HG02588 (cell line): ENCODE measurements at regions not wholly inside any gene's neighbourhood (a gene's known extent, or its start where the extent isn't known, plus 50 kb on each side); places are given as distances from the start of the nearest gene placed in this dataset.

Experiments used
- ATAC-seq: cut with Tn5 transposase; IDR thresholded peaks from one replicate; pipeline ENCODE4 v1.9.1; 2021; ENCODE audit warnings: mild to moderate bottlenecking, moderate library complexity; ENCODE audit not compliant: unreplicated experiment

DNA sequence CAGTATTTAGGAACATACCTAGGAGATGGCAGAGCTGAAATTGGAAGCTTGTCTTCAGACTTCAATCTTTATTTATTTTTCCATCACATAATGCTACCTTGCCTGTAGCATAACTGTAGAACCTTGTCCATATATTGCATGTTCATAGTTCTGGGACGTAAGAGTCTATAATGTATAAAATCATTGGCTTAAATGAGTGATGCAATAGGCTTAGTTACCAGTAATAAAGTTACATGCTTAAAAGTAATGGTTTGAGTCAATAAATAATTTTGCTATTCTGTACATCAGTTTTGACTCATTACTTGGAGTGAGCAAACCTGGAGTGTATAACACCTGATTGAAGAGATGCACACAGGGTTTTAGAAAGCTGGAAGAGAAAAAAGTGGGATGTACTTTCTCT is 229.3 kb downstream of the CDCA7 start:
- no peak for ATAC-seq

DNA sequence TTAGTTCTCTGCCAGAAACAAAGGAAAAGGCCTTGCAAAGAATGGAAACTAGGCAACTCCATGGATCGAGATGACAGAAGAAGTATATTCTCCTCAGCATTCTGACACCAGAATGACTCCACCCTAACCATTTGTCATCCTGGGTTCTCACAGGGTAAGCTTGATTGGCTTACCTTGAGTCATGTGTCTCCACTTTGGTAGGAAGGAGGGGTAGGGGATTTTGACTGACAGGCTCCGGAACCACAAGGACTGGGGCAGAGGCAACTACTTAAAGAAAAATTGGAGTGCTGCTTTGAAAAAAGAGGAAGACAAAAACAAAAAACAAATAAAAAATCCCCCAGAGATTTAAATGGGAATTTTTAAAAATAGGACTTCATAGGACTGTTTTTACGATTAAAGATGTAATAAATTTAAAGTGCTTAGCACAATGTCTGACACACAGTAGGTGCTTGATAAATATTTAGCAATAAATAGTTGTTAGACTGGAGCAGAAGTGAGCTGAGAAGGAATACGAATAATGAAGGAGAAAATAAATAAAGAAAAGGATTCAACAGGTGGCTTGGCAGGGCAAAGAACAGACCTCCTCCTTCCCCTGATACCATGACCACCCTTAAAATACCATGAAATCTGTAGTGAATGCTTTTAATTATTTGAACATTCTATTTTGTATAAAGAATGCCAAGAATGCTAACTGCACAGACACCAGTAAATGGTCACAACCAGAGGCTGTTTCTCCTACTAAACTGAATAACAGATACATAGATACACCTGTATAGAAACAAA is 230.2 kb downstream of the CDCA7 start:
- ATAC-seq: no peak

DNA sequence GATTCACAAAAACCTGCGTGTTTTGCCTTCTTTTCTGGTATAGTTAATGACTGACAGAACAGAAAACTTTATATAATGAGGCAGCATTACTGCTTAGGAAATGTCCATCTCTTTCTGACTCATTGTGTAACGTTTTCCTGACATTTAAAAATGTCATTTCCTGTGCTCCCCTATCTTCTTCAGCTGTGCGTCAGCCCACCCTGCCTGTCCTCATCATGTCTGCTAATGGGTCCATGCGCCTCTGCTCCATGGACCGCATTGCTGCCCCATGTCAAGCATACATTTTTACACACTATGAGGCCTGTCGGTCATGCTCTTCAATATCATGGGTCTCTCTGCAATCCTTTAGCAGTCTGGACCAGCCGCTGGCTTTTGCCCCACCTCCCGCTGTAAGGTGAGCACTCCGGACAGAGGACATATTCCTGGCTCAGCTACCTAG is 234.3 kb downstream of the CDCA7 start:
- ATAC-seq: no peak

DNA sequence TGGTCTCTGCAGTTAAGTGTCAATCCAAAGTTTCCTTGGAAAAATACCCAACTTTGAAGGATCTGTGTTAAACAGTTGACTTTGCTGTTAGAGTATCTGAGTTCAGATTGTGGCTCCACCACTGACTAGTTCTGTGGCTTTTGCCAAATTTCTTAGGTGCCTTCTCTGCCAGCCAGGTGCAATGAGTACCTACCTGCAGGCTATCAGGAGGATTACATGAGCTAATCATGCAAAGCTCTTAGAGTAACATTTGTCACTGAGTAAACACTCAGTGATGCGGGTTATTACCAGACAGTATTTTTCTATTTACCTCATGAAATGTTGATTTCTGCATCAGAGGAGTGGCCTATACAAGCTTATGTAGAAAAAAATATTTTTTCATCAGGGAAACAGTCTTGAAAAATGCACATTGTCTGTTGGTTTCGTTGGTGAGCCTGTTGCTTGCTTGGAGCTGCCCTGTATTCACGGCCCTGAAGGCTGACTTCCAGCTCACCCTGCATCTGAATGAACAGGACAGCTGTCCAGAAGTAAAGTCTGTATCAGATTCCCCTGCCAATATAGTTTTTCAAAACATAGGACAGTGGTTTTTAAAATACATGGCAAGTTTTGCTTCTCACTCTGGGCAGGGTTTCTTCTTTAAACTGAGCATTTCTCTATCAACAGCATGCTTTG is 235.1 kb downstream of the CDCA7 start:
- no peak for ATAC-seq

- ATAC-seq: no peak
These were observed 235.7 kb downstream of the CDCA7 start for GRCh38 chr2:173590276-173590861.

DNA sequence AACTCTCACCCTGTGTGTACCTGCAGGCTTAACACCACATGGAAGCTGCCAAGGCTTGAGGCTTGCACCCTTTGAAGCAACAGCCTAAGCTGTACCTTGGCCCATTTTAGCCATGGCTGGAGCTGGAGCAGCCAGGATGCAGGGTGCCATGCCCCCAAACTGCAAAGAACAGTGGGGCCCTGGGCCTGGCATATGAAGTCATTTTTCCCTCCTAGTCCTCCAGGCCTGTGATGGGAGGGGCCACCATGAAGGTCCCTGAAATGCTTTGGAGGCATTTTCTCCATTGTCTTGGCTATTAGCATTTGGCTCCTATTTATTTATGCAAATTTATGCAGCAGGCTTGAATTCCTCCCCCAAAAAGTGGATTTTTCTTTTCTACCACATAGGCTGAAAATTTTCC is 238.4 kb downstream of the CDCA7 start:
- ATAC-seq: no peak

- ATAC-seq: no peak
These were observed 241.6 kb downstream of the CDCA7 start for GRCh38 chr2:173596244-173596643.

DNA sequence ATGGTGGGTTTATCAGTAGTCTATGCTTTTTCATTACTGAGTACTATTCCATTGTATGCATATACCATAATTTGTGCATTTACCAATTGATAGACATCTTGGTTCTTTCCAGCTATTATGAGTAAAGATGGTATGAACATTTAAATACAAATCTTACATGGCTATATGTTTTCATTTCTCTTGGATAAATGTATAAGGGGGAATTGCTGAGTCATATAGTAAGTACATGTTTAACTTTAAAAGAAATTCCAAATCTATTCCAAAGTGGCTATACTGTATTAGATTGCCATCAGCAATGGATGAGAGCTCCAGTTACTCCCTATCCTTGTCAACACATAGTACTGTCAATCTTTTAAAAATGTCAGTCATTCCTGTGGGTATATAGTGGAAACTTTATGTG is 243.9 kb downstream of the CDCA7 start:
- ATAC-seq: no peak

GRCh38 chr2:173599821-173600359 is 245.2 kb downstream of the CDCA7 start:
- ATAC-seq: no peak

GRCh38 chr2:173602153-173602795 is 247.6 kb downstream of the CDCA7 start:
- ATAC-seq: no peak

DNA sequence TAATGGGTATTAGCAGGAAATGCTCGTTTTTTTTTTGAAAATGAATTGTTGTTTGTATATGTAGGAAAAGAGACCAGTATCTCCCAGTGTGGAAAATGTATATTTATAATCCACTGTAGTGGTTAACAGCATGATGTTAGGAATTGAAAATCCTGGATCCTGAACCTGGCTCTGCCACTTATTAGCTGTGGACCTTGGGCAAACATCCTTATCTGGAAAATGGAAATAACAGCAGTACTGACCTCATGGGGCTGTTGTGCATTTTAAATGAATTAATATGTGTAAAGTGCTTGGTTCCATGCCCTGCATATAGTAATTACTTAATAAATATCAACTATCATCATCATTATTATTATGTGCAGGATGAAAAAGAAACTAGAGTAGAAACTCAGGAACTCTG is 251.3 kb downstream of the CDCA7 start:
- ATAC-seq: no peak

DNA sequence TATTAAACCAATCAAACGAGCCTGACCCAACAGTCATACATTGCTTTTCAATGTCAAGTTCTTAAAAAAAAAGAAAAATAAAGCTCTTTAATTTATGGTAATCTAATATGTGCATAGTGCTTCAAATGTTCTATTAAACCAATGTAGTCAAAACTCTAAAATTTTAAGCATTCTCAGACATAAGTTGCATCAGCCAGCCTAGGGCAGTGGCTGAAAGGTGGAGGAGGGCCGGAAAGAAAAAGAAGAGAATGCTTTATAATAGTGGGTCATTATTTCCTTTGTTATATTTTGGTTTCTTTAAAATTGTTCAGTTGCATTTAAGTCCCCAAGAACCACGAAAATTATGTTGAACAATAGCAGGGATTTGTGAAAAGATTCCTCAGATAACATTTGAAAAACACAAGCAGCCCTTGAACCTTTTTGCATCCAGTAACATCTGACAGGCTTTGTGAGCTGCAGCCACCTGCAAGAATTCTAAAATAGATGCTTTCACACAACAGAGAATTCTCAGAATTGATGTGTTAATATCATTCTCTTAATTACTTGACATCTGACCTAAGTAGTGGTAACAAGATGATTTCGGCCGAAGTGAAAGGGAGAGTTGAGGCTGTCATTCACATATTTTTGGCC is 252.1 kb downstream of the CDCA7 start:
- ATAC-seq: no peak

DNA sequence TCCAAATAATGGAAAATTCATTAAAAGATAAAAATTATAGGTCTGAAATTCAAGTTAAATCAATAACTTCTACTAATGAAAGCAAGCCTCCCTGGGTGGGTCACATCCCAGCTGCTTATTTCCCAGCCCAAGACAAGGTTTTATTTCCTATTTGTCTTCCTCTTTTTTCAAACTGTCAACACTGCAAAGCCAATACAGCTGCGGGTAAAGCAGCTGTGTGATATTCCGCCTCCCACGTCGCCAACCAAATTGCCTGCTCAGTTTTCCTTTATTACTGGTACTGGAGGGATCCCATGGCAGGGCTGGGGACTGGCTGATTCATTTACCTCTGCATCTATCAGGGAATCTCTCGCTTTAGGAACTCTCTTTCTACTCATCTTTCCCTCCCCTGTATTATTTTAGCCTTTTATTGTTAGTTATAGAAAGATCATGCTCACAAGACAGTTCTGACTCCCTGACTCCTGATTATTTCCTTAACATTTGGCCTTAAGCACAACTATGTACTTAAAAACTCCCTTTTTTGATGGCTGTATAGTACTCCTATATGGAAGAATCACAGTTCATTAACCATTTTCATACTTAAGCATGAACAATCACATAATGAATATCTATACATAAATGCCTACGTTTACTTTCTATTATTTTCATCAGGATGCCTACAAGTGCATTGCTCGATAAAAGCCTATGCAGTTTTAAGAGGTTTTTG is 253.1 kb downstream of the CDCA7 start:
- ATAC-seq: no peak

DNA sequence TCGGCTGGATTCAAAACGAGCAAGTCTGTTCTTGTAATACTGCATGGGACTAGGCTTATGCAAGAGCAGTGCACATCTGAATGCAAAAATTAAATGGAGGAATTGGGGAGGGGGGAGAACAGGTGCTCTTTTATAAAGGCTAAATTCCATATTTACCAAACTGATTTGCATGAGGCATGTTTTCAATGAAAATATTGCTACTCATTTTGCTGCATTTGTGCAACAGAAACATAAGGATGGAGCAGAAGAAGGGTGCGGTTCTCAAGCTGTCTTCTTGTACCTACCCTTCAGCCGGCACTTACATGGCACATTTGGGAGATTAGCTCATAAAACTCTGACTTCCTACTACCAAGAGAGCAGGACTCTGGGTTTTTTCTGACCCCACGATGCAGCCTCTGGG is 256.4 kb downstream of the CDCA7 start:
- ATAC-seq: no peak

DNA sequence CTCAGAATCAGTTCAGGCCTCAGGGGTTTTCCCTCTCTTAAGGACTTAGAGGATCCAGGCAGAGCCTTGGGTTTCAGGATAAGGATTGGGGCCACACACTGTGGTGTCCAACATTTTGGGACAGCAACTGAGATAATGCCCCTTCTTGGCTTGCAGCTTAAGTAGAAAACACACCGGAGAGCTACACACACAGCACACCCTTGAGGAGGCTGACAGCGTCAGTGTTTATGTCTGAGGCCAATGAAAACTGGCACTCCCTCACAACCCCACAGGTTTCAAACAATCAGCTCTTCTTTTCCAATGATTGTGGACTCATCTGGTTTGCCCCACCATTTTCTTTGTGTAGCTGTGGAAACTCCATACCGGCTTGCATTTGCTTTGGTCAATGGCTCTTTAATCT is 257.7 kb downstream of the CDCA7 start:
- ATAC-seq: no peak

DNA sequence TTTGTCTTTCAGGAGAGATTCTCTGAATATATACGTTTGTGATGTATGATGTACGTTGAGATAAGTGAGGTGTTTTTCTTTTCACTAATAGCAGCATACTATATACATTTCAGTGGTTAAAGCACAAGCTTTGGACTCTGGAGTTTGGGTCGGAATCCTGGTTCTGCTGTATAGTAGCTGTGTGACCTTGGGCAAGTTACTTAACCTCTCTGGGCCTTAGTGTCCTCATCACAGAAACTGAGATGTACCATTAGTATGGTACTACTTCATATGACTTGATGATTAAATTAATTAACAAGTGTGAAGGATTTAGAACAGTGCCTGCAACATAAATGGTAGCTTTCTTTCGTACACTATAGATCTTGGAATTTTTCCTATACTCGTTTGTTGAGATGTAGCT is 258.7 kb downstream of the CDCA7 start:
- no peak for ATAC-seq

DNA sequence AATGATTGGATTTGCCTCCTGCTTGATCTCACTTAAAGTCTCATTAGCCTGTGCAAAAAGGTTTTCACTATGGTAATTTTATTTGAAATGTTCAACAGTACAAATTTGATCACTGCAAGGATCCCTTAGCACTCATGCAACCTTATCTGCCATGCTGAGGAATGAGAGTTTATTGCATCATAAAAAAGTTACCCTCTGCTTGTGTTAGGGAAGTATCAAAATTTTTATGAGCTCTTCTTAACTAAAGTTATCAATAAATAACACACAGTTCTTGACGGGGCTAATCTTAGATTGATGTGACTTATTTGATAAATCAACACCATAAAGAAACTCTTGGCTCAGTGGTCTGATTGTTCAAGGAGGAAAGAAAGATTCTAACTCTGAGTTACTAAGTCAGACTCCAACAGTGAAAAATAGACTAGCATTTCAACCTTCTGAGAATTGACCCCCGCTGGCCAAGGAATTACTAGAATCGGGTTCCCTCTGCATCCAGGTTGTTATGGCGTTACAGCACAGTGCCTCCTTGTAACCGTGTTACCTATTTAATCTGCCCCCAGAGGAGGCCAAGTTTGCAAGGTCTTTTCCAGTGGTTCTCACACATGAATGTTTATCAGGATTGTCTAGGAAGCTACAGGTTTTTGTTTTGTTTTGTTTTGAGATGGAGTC is 259.7 kb downstream of the CDCA7 start:
- no peak for ATAC-seq

- ATAC-seq: no peak
These were observed 269.0 kb downstream of the CDCA7 start for GRCh38 chr2:173623438-173624319.

DNA sequence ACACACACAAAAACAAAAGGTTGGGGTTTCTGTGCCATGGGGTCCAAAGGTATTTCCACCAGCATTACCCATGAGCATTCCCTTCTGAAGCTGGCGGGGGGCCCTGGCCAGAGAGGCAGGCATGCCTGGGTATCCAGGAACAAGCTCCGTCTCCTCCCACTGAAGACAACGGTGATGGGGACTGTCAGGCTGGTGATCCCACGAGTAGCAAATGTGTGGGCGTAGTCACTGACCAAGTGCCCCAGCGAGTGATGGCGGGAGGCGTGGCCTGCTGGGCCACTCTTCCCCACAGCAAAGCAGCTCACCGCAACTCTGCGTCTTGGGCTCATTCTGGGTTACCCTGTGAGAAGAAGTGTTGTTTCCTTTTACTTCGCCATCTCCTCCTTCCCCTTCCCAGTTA is 270.6 kb downstream of the CDCA7 start:
- ATAC-seq: no peak
